BJ (cell line): ENCODE measurements at regions not wholly inside any gene's neighbourhood (a gene's known extent, or its start where the extent isn't known, plus 50 kb on each side); places are given as distances from the start of the nearest gene placed in this dataset.

Experiments
- CTCF ChIA-PET: fragments of 350-600 bp; formaldehyde crosslinking; extraction: SDS; loops from one replicate; lab custom pipeline; 2021; ENCODE audit warnings: antibody characterized with exemption, inconsistent platforms; lab: Yijun Ruan, JAX
- POLR2A ChIA-PET: fragments of 300-600 bp; sonication (Branson Sonifier 250); formaldehyde crosslinking; extraction: SDS; loops from one replicate; lab custom pipeline; 2021; ENCODE audit warnings: antibody characterized with exemption; lab: Charles Lee
- DNase-seq: peaks from one replicate; pipeline ENCODE4 v3.0.0-alpha.2; 2011; ENCODE audit warnings: low read depth
- H3K27me3 ChIP-seq: 2 replicates; pipeline ENCODE4 v1.6.0; 2011; ENCODE audit warnings: low read length; ENCODE audit not compliant: control insufficient read depth, insufficient read depth
- H3K36me3 ChIP-seq: 2 replicates; pipeline ENCODE4 v1.5.1; 2011; ENCODE audit warnings: low read length; ENCODE audit not compliant: control insufficient read depth, insufficient read depth
- H3K4me3 ChIP-seq: 2 replicates; pipeline ENCODE4 v1.5.1; 2011; ENCODE audit warnings: low read depth, mild to moderate bottlenecking, control low read depth, low read length
- TF ChIP-seq, protein P1 (sequence below): IDR thresholded peaks from 2 replicates; pipeline ENCODE4 v1.5.1; 2011; ENCODE audit warnings: low read depth, mild to moderate bottlenecking, control low read depth, inconsistent platforms, low read length, moderate library complexity; ENCODE audit not compliant: insufficient read depth

DNA sequence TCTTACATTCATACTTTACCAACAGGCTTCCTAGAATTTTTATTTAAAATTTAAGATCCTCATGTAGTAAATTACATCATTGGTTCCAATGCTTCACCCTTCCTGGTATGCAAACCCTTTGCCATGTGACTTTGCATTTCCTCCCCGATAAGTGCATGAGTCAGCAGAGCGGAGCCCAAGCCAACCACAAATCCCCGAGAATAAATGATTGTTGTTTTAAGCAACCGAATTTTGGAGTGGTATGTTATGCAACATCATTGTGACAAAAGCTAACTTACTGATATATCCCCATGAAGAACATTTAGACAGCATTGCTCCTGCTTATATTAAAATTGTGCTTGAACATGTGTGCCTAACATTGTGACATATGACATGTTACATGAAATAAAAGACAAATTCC lies 199.4 kb upstream of the DDX53 start:
- TF ChIP-seq, protein P1, sequence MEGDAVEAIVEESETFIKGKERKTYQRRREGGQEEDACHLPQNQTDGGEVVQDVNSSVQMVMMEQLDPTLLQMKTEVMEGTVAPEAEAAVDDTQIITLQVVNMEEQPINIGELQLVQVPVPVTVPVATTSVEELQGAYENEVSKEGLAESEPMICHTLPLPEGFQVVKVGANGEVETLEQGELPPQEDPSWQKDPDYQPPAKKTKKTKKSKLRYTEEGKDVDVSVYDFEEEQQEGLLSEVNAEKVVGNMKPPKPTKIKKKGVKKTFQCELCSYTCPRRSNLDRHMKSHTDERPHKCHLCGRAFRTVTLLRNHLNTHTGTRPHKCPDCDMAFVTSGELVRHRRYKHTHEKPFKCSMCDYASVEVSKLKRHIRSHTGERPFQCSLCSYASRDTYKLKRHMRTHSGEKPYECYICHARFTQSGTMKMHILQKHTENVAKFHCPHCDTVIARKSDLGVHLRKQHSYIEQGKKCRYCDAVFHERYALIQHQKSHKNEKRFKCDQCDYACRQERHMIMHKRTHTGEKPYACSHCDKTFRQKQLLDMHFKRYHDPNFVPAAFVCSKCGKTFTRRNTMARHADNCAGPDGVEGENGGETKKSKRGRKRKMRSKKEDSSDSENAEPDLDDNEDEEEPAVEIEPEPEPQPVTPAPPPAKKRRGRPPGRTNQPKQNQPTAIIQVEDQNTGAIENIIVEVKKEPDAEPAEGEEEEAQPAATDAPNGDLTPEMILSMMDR: no peak
- ChIA-PET POLR2A (no interaction called here), CTCF (no interaction called here)
- Histone ChIP-seq H3K27me3 (no peaks in the 10 kb centered on the region), H3K36me3 (no peaks in the 10 kb centered on the region), H3K4me3 (no peak overlapping the region)
- DNase-seq: peak; percentile 62

DNA sequence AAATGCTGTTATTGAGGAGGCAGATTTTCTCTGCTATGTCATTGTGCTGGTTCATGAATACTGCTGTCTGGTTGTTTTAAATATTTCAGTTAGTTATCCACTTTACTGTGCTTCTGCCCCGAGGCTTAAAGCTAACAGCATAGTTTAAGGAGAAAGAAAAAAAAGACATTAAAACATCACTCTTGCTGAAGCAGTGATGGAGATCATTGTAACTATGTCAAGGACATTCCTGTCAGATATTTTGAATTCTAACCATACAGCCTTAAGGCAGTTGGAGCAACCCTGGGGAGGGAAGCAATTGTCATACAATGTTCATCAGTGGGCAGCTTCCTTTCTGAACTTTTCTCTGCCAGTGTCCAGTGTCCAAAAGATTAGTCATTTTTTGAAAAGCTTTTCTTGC lies 199.0 kb upstream of the DDX53 start:
- no peak overlapping the region for H3K4me3 ChIP-seq
- no peaks in the 10 kb centered on the region for H3K27me3 ChIP-seq
- POLR2A ChIA-PET: no interaction called here
- peak; percentile 15 for DNase-seq
- TF ChIP-seq, protein P1: no peak
- CTCF ChIA-PET: no interaction called here
- H3K36me3 ChIP-seq: no peaks in the 10 kb centered on the region

DNA sequence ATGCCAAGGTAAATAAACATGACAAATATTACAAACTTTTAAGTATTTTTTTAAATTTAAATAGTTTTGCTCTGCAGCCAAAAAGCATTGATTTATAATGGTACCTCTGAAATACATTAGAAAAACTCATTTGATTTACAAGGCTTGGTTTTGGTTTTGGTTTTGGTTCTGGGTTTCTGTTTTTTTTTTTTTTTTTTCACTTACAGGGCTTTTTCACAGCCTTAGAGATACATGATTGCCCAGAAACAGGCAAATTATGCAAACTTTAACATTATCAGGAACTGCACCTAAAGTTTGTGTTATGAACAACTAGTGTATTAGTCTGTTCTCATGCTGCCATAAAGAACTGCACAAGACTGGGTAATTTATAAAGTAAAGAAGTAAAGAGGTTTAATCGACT lies 196.4 kb upstream of the DDX53 start:
- no peak overlapping the region for H3K4me3 ChIP-seq
- no peaks in the 10 kb centered on the region for H3K36me3 ChIP-seq
- TF ChIP-seq, protein P1: no peak
- H3K27me3 ChIP-seq: no peaks in the 10 kb centered on the region
- CTCF ChIA-PET: no interaction called here
- POLR2A ChIA-PET: no interaction called here
- DNase-seq: no peak

DNA sequence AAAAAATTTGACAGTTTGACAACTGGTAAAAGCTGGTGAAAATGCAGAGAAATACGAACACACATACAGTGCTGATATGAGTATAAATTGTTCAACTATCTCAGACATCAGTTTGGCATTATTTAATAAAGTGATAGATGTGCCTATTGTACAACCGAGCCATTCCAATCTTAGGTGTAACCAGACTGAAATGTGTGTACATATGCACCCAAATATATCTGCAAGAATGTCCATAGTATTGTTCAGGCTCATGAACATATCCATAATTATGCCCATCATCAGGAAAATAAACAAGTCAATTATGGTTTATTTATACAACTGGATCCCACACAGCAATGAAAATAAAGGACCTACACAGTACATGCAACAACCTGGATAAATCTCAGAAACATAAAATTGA lies 188.9 kb upstream of the DDX53 start:
- ChIA-PET CTCF (no interaction called here), POLR2A (no interaction called here)
- Histone ChIP-seq H3K27me3 (no peaks in the 10 kb centered on the region), H3K4me3 (no peak overlapping the region), H3K36me3 (no peaks in the 10 kb centered on the region)
- DNase-seq: no peak
- TF ChIP-seq, protein P1: no peak

DNA sequence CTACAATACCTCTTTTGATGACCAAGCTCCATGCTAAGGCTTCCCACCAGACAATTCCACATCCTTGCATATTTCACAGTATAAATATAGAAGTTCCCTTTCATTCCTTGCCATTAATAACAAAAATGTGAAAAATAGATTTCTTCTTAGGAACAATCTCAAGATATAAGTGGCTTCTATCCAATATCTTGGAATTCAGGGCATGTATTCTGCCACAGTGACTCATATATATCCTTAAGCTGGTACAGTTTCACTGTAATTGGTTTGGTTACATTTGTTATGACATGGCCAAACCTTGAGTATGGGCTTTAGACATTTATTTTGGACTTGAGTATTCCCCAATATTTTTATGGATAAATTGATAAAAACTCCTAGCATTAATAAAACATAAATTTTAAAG lies 181.7 kb upstream of the DDX53 start:
- H3K36me3 ChIP-seq: no peaks in the 10 kb centered on the region
- DNase-seq: no peak
- ChIA-PET CTCF (no interaction called here), POLR2A (no interaction called here)
- H3K4me3 ChIP-seq: no peak overlapping the region
- TF ChIP-seq, protein P1: no peak
- H3K27me3 ChIP-seq: no peaks in the 10 kb centered on the region
